Ovary (tissue), 3 donors: ENCODE measurements at regions not wholly inside any gene's neighbourhood (a gene's known extent, or its start where the extent isn't known, plus 50 kb on each side); places are given as distances from the start of the nearest gene placed in this dataset.

Experiments used
- CTCF ChIP-seq, 3 donors: fragments of 450-650 bp in 2 of 3; fragments of 200-600 bp in 1 of 3; IDR thresholded peaks; one replicate each; pipeline versions ENCODE4 v1.5.1 to v1.8.0; 2016 to 2022; ENCODE audit warnings: antibody characterized with exemption in 3 of 3, mild to moderate bottlenecking in 1 of 3
- EP300 ChIP-seq: sonication (generic); formaldehyde crosslinking; IDR thresholded peaks from one replicate; pipeline ENCODE4 v1.6.1; 2017; ENCODE audit warnings: antibody characterized with exemption
- POLR2A ChIP-seq: fragments of 450-650 bp; IDR thresholded peaks from one replicate; pipeline ENCODE4 v1.6.1; 2017; ENCODE audit warnings: antibody characterized with exemption, mild to moderate bottlenecking, moderate library complexity
- donor health status: DM: no; HTN: no; CAD: no.

- TF ChIP-seq CTCF (IDR thresholded peaks at IDR 0.05) (no peak), POLR2A (no peak), EP300 (no peak)
Measured at GRCh38 chr10:57894361-57894760, 373.3 kb downstream of the IPMK start.
